HTERT RPE-1 (cell line): ENCODE measurements at regions not wholly inside any gene's neighbourhood (a gene's known extent, or its start where the extent isn't known, plus 50 kb on each side); places are given as distances from the start of the nearest gene placed in this dataset.
"Not testable (repeated sequence)": the region's sequence is repeated elsewhere in the genome, so short reads cannot be mapped to it uniquely, and the experiment has no call there.

Experiments used
- in situ Hi-C: fragments of 300-500 bp; cut with MboI; formaldehyde crosslinking; loops from 4 replicates; pipeline ENCODE4 v1.14.3; 2020; ENCODE audit warnings: low sequenced_read_pairs

DNA sequence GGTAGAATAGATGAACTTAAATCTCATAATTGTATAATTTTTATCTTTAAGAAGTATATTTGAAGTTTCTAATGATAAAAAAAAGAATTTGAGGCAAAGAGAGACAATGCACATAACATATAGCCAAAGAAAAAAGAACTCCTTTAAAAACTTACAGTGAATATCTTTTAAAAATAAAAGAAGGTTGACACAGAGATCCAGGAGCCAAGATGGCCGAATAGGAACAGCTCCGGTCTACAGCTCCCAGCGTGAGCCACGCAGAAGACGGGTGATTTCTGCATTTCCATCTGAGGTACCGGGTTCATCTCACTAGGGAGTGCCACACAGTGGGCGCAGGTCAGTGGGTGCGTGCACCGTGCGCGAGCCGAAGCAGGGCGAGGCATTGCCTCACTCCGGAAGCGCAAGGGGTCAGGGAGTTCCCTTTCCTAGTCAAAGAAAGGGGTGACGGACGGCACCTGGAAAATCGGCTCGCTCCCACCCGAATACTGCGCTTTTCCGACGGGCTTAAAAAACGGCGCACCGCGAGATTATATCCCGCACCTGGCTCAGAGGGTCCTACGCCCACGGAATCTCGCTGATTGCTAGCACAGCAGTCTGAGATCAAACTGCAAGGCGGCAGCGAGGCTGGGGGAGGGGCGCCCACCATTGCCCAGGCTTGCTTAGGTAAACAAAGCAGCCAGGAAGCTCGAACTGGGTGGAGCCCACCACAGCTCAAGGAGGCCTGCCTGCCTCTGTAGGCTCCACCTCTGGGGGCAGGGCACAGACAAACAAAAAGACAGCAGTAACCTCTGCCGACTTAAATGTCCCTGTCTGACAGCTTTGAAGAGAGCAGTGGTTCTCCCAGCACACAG lies 84.9 kb upstream of the G2E3 start:
- in situ Hi-C loops: not testable (repeated sequence)

DNA sequence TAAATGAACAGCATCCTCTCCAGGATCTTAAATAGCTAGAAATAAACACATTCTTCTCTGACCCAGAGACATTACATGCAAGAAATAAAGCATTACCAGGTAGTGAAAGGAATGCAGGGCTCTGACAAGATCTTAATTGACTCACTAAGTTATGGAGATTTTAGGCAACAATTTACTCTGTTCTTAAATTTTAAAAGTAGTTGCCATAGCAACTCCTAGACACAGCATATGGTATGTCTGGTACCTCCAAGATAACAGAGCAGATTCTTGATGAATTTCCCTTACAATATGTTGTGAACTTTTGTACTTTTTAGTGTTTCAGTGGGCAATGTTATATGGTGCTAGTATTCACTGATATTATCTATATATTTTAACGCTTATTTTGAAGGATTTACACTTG lies 76.7 kb upstream of the G2E3 start:
- in situ Hi-C loops: no loop called here

DNA sequence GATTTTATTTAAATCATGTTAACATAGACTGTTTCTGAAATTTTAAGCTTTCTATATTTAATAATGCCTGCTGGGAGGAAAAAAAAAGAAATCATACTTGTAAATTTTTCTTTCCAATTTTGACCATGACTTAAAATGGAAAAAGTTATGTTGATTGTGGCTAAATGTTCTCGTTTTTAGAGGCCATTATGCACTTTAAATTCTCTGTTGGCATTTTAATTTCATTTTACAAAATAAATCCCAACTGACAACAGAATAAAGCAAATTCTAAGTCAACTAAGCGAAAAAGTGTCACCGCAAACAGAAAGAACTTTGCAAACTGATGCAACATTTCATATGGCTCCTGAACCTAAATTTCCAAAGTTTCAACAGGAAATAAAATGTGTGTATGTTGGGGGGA lies 74.8 kb upstream of the G2E3 start:
- in situ Hi-C loops: no loop called here

DNA sequence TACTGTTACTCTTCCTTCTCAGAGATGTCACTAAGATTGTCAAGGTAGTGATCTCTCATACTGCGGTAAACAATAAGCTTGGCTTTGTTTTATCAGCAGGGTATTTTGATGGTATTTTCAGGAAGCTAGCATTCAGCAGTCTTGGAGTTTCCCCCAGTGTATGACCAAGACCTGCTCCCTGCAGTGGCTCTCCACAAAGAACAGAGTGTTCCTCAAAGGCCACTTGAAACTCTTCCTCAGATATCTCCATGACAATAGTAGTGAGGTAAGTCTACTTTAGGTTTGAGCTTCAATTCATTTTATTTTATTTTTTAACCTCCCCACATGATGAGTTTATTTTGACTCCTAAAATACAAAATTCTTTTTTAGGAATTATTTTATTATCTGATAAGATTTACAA lies 74.0 kb upstream of the G2E3 start:
- in situ Hi-C loops: no loop called here

DNA sequence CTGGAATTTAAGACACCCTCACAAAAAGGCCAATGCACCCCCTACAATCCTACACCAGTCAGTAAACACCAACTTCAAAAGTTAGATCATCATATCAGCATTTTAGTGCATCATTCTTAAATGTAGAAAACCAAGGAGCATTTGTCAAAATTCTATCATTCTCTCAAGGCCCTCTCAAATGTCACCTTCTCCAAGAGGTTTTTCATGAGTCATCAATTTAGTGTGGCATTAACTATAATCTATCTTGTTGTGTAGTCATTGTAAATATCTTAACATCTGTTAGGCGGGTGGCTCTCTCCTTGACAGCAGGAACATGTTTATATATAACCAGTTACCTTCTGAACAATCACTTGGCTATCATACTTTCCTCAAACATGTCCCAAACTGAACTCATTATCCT lies 62.1 kb upstream of the G2E3 start:
- in situ Hi-C loops: no loop called here

DNA sequence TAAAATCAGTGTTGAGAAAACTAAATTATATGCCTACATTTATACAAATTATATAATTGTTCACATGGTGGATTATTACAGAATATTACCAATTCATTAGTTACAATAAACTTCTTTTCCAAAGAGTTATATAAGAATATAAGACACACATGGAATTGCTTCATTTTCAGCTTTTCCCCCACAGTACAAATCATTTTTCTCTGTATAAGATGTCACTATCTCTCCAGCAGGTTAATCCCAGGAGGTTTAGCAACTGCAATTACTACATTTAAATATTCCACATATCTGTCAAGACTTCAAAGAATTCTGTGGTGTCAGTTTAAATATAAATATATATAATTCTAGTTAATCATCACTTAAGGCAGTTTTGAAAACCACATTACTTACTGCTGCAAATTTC lies 59.6 kb upstream of the G2E3 start:
- in situ Hi-C loops: no loop called here

DNA sequence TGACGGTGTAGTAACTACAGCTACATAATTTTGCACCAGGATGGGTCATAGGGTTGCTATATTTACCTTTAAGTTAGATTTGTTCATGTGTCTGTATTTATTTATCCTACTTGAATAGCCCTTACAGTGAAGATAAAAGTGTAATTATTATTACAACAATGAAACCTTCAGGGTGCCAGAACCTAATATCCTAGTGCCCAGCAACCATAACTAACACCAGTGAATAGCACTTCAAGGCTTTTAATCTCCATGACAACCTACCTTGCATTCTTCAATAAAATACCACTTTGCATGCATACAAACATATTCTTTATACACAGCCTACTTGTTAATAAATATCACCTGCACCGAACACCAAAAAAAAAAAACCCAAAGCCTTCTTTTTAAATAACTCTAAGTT lies 58.7 kb upstream of the G2E3 start:
- in situ Hi-C loops: no loop called here

DNA sequence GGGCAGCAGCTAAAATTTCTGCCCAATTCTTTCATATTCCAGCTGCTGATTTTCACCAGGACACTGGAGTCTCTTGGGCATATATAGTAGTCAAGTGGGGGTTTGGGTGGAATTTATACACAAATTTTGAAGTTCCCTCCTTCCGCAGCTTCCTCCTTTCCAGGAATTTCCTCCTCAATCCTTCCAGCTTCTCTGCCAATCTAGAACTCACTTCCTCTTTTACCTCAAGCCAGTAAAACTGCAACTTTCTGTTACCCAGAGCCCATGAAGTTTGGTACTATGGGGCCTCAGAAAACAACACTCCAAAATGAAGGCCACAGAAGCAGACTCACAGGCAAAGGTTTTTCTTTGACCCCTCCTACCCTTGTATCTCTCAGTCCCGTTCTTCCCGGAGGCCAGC lies 51.7 kb upstream of the G2E3 start:
- in situ Hi-C loops: no loop called here
